Peyer's patch (tissue), 4 donors: ENCODE measurements at regions not wholly inside any gene's neighbourhood (a gene's known extent, or its start where the extent isn't known, plus 50 kb on each side); places are given as distances from the start of the nearest gene placed in this dataset.

Experiments
- POLR2A ChIP-seq, 2 donors: fragments of 450-650 bp; IDR thresholded peaks; one replicate each; pipeline ENCODE4 v1.5.1; 2017; ENCODE audit warnings: antibody characterized with exemption in 2 of 2, mild to moderate bottlenecking in 2 of 2, moderate library complexity in 2 of 2
- TF ChIP-seq, protein P1 (sequence below), 6 experiments: fragments of 450-650 bp in 4 of 6; fragments of 200-600 bp in 2 of 6; sonication (generic) in 1 of 6; IDR thresholded peaks; one replicate each; pipeline ENCODE4 v1.5.1; 2017 to 2019; ENCODE audit warnings: antibody characterized with exemption in 6 of 6, mild to moderate bottlenecking in 3 of 6, moderate library complexity in 1 of 6

DNA sequence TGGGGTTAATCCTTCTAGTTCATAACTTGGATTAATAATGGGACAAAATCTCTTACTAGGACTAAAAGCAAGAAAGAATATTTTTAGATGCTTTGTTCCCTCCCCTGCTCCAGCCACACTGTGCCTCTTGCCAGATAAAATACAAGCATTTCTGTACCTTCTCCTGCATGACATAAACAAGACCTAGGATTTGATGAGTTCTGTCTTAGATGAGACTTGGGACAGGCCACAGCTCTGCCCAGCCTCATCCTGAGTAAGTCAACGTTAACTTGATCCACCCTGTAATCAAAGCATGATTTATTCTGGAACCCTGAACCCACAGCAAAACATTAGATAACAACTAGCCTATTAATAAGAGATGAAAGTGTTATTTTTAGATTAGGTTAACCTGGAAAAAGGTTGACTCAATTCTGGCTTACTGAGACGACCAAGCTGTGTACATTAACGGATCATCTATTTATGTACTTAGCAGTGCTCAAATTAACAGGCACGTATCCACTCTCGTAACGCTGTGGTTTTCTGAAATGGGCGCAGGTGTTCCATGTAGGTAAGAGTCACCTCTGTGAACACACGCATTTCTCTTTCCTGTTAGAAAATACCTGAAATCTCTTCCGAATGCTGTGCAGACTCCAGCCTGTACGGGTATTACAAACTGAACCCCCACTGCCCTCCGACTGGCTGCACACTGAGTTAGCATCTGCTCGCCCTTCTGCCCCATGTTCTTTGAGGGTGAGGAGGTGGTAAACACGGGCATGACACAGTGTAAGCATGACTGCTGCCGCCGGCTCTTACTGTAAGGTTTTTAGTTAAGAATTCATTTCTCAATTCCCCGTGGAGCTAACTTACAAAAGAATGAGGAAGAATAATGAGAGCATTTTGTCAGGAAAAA lies 132.1 kb upstream of the FOXQ1 start:
- TF ChIP-seq, protein P1, sequence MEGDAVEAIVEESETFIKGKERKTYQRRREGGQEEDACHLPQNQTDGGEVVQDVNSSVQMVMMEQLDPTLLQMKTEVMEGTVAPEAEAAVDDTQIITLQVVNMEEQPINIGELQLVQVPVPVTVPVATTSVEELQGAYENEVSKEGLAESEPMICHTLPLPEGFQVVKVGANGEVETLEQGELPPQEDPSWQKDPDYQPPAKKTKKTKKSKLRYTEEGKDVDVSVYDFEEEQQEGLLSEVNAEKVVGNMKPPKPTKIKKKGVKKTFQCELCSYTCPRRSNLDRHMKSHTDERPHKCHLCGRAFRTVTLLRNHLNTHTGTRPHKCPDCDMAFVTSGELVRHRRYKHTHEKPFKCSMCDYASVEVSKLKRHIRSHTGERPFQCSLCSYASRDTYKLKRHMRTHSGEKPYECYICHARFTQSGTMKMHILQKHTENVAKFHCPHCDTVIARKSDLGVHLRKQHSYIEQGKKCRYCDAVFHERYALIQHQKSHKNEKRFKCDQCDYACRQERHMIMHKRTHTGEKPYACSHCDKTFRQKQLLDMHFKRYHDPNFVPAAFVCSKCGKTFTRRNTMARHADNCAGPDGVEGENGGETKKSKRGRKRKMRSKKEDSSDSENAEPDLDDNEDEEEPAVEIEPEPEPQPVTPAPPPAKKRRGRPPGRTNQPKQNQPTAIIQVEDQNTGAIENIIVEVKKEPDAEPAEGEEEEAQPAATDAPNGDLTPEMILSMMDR (IDR thresholded peaks at IDR 0.05): no peak
- no peak for TF ChIP-seq POLR2A (IDR thresholded peaks at IDR 0.05)
